Spleen (tissue), 7 donors: ENCODE measurements at regions not wholly inside any gene's neighbourhood (a gene's known extent, or its start where the extent isn't known, plus 50 kb on each side); places are given as distances from the start of the nearest gene placed in this dataset.

Experiments
- CTCF ChIP-seq, 11 experiments: fragments of 200-600 bp in 7 of 11; fragments of 450-650 bp in 4 of 11; sonication (generic) in 4 of 11; IDR thresholded peaks in 8 of 11; conservative IDR thresholded peaks in 3 of 11; 1 replicate in 7 of 11; 2 replicates in 4 of 11; pipeline versions ENCODE4 v1.4.0 to v1.8.0; 2016 to 2021; ENCODE audit warnings: antibody characterized with exemption in 11 of 11, inconsistent platforms in 4 of 11, mild to moderate bottlenecking in 1 of 11
- POLR2A ChIP-seq, 3 donors: fragments of 450-650 bp; IDR thresholded peaks; one replicate each; pipeline ENCODE4 v1.5.1; 2017; ENCODE audit warnings: antibody characterized with exemption in 3 of 3, mild to moderate bottlenecking in 1 of 3
- donor health status: DM: no; HTN: no; CAD: no; lungs with moderate emphysema.
- donor health status: DM: no; HTN: no; CAD: no.
- donor health status: DM: no; HTN: no; CAD: no.

- TF ChIP-seq POLR2A (IDR thresholded peaks at IDR 0.05) = no peak
- TF ChIP-seq CTCF (IDR thresholded peaks at IDR 0.05 in 8 of 11, conservative IDR thresholded peaks at IDR 0.05 in 3 of 11) = no peak
Observed at GRCh38 chr11:11068113-11068512, 210.3 kb upstream of the ZBED5 start.
